ENCODE measurements at regions not wholly inside any gene's neighbourhood (a gene's known extent, or its start where the extent isn't known, plus 50 kb on each side); places are given as distances from the start of the nearest gene placed in this dataset.

GRCh38 chr18:29512203-29512602, 1335.3 kb upstream of the CDH2 start:
- DNase-seq (ENCODE audit: low read depth in 1 of 2, low spot score in 2 of 2), result no peak
- no peaks in the 10 kb centered on the region for H3K4me1 ChIP-seq (replicated peaks)
- H3K27ac ChIP-seq, result no peak overlapping the region
- 0 out of 2 replicates have a peak, but pooled peaks cover 2% of the 10 kb centered on the region for H3K9me3 ChIP-seq (replicated peaks)
- H3K27me3 ChIP-seq (replicated peaks), result no peaks in the 10 kb centered on the region
- no peaks in the 10 kb centered on the region for H3K36me3 ChIP-seq
- no peak overlapping the region for H3K4me3 ChIP-seq

- H3K36me3 ChIP-seq, result no peaks in the 10 kb centered on the region
- no peaks in the 10 kb centered on the region for H3K4me1 ChIP-seq (replicated peaks)
- no peak overlapping the region for H3K27ac ChIP-seq
- no peaks in the 10 kb centered on the region for H3K27me3 ChIP-seq (replicated peaks)
- H3K9me3 ChIP-seq (replicated peaks), result no peaks in the 10 kb centered on the region
- no peak overlapping the region for H3K4me3 ChIP-seq
- DNase-seq (ENCODE audit: low read depth in 1 of 2, low spot score in 2 of 2), result no peak
Measured at GRCh38 chr18:29501952-29502351, 1325.0 kb upstream of the CDH2 start.

- H3K27ac ChIP-seq, result no peak overlapping the region
- H3K4me1 ChIP-seq (replicated peaks), result no peaks in the 10 kb centered on the region
- no peaks in the 10 kb centered on the region for H3K9me3 ChIP-seq (replicated peaks)
- no peak overlapping the region for H3K4me3 ChIP-seq
- no peaks in the 10 kb centered on the region for H3K36me3 ChIP-seq
- no peak for DNase-seq (ENCODE audit: low read depth in 1 of 2, low spot score in 2 of 2)
- no peaks in the 10 kb centered on the region for H3K27me3 ChIP-seq (replicated peaks)
Measured at GRCh38 chr18:29496152-29496680, 1319.3 kb upstream of the CDH2 start.

GRCh38 chr18:29494371-29494770, 1317.4 kb upstream of the CDH2 start:
- Histone ChIP-seq H3K9me3 (replicated peaks) (no peaks in the 10 kb centered on the region), H3K36me3 (no peaks in the 10 kb centered on the region), H3K4me1 (replicated peaks) (no peaks in the 10 kb centered on the region), H3K27ac (no peak overlapping the region), H3K4me3 (no peak overlapping the region), H3K27me3 (replicated peaks) (no peaks in the 10 kb centered on the region)
- DNase-seq (ENCODE audit: low read depth in 1 of 2, low spot score in 2 of 2), result no peak

GRCh38 chr18:29491907-29492306, 1315.0 kb upstream of the CDH2 start:
- DNase-seq (ENCODE audit: low read depth in 1 of 2, low spot score in 2 of 2), result no peak
- Histone ChIP-seq H3K4me3 (no peak overlapping the region), H3K27me3 (replicated peaks) (no peaks in the 10 kb centered on the region), H3K27ac (no peak overlapping the region), H3K9me3 (replicated peaks) (no peaks in the 10 kb centered on the region), H3K36me3 (no peaks in the 10 kb centered on the region), H3K4me1 (replicated peaks) (no peaks in the 10 kb centered on the region)

- Histone ChIP-seq H3K4me3 (no peak overlapping the region), H3K27me3 (replicated peaks) (no peaks in the 10 kb centered on the region), H3K9me3 (replicated peaks) (no peaks in the 10 kb centered on the region), H3K4me1 (replicated peaks) (no peaks in the 10 kb centered on the region), H3K27ac (no peak overlapping the region), H3K36me3 (no peaks in the 10 kb centered on the region)
- no peak for DNase-seq (ENCODE audit: low read depth in 1 of 2, low spot score in 2 of 2)
Measured at GRCh38 chr18:29488617-29489016, 1311.7 kb upstream of the CDH2 start.

- H3K27ac ChIP-seq, result no peak overlapping the region
- H3K27me3 ChIP-seq (replicated peaks), result peaks cover 1% of the 10 kb centered on the region; the same call in 1 of the 2 replicates
- no peaks in the 10 kb centered on the region for H3K4me1 ChIP-seq (replicated peaks)
- DNase-seq (ENCODE audit: low read depth in 1 of 2, low spot score in 2 of 2), result no peak
- H3K36me3 ChIP-seq, result no peaks in the 10 kb centered on the region
- no peak overlapping the region for H3K4me3 ChIP-seq
- no peaks in the 10 kb centered on the region for H3K9me3 ChIP-seq (replicated peaks)
Measured at GRCh38 chr18:29465526-29465925, 1288.6 kb upstream of the CDH2 start.

- no peak for DNase-seq (ENCODE audit: low read depth in 1 of 2, low spot score in 2 of 2)
- no peak overlapping the region for H3K27ac ChIP-seq
- no peaks in the 10 kb centered on the region for H3K27me3 ChIP-seq (replicated peaks)
- H3K36me3 ChIP-seq, result no peaks in the 10 kb centered on the region
- no peaks in the 10 kb centered on the region for H3K9me3 ChIP-seq (replicated peaks)
- no peaks in the 10 kb centered on the region for H3K4me1 ChIP-seq (replicated peaks)
- H3K4me3 ChIP-seq, result no peak overlapping the region
Measured at GRCh38 chr18:29459972-29460371, 1283.0 kb upstream of the CDH2 start.

GRCh38 chr18:29457316-29457889, 1280.5 kb upstream of the CDH2 start:
- H3K36me3 ChIP-seq, result no peaks in the 10 kb centered on the region
- no peaks in the 10 kb centered on the region for H3K27me3 ChIP-seq (replicated peaks)
- H3K4me3 ChIP-seq, result no peak overlapping the region
- H3K4me1 ChIP-seq (replicated peaks), result no peaks in the 10 kb centered on the region
- DNase-seq (ENCODE audit: low read depth in 1 of 2, low spot score in 2 of 2), result no peak
- no peak overlapping the region for H3K27ac ChIP-seq
- H3K9me3 ChIP-seq (replicated peaks), result no peaks in the 10 kb centered on the region

GRCh38 chr18:29449424-29449823, 1272.5 kb upstream of the CDH2 start:
- no peaks in the 10 kb centered on the region for H3K27me3 ChIP-seq (replicated peaks)
- no peak overlapping the region for H3K4me3 ChIP-seq
- no peak for DNase-seq (ENCODE audit: low read depth in 1 of 2, low spot score in 2 of 2)
- no peaks in the 10 kb centered on the region for H3K36me3 ChIP-seq
- H3K4me1 ChIP-seq (replicated peaks), result no peaks in the 10 kb centered on the region
- H3K9me3 ChIP-seq (replicated peaks), result no peaks in the 10 kb centered on the region
- H3K27ac ChIP-seq, result no peak overlapping the region

- Histone ChIP-seq H3K27ac (no peak overlapping the region), H3K9me3 (replicated peaks) (no peaks in the 10 kb centered on the region), H3K27me3 (replicated peaks) (no peaks in the 10 kb centered on the region), H3K4me1 (replicated peaks) (no peaks in the 10 kb centered on the region), H3K4me3 (no peak overlapping the region), H3K36me3 (no peaks in the 10 kb centered on the region)
- DNase-seq (ENCODE audit: low read depth in 1 of 2, low spot score in 2 of 2), result no peak
Measured at GRCh38 chr18:29439398-29439797, 1262.5 kb upstream of the CDH2 start.

- no peaks in the 10 kb centered on the region for H3K4me1 ChIP-seq (replicated peaks)
- H3K27me3 ChIP-seq (replicated peaks), result no peaks in the 10 kb centered on the region
- no peaks in the 10 kb centered on the region for H3K9me3 ChIP-seq (replicated peaks)
- no peak overlapping the region for H3K4me3 ChIP-seq
- DNase-seq (ENCODE audit: low read depth in 1 of 2, low spot score in 2 of 2), result no peak
- H3K36me3 ChIP-seq, result no peaks in the 10 kb centered on the region
- H3K27ac ChIP-seq, result no peak overlapping the region
Measured at GRCh38 chr18:29436459-29436858, 1259.5 kb upstream of the CDH2 start.

GRCh38 chr18:29434650-29435049, 1257.7 kb upstream of the CDH2 start:
- H3K4me3 ChIP-seq, result no peak overlapping the region
- H3K27me3 ChIP-seq (replicated peaks), result no peaks in the 10 kb centered on the region
- H3K9me3 ChIP-seq (replicated peaks), result no peaks in the 10 kb centered on the region
- H3K4me1 ChIP-seq (replicated peaks), result no peaks in the 10 kb centered on the region
- no peak for DNase-seq (ENCODE audit: low read depth in 1 of 2, low spot score in 2 of 2)
- H3K27ac ChIP-seq, result no peak overlapping the region
- H3K36me3 ChIP-seq, result no peaks in the 10 kb centered on the region

- no peaks in the 10 kb centered on the region for H3K27me3 ChIP-seq (replicated peaks)
- H3K27ac ChIP-seq, result no peak overlapping the region
- no peak for DNase-seq (ENCODE audit: low read depth in 1 of 2, low spot score in 2 of 2)
- no peaks in the 10 kb centered on the region for H3K4me1 ChIP-seq (replicated peaks)
- no peaks in the 10 kb centered on the region for H3K9me3 ChIP-seq (replicated peaks)
- no peak overlapping the region for H3K4me3 ChIP-seq
- H3K36me3 ChIP-seq, result no peaks in the 10 kb centered on the region
Measured at GRCh38 chr18:29430416-29430815, 1253.5 kb upstream of the CDH2 start.

- no peaks in the 10 kb centered on the region for H3K4me1 ChIP-seq (replicated peaks)
- no peak for DNase-seq (ENCODE audit: low read depth in 1 of 2, low spot score in 2 of 2)
- no peaks in the 10 kb centered on the region for H3K36me3 ChIP-seq
- no peaks in the 10 kb centered on the region for H3K27me3 ChIP-seq (replicated peaks)
- no peak overlapping the region for H3K27ac ChIP-seq
- no peaks in the 10 kb centered on the region for H3K9me3 ChIP-seq (replicated peaks)
- no peak overlapping the region for H3K4me3 ChIP-seq
Measured at GRCh38 chr18:29418136-29418535, 1241.2 kb upstream of the CDH2 start.

Measured in SJSA1 (cell line).